GM10266 (cell line): ENCODE measurements at regions not wholly inside any gene's neighbourhood (a gene's known extent, or its start where the extent isn't known, plus 50 kb on each side); places are given as distances from the start of the nearest gene placed in this dataset.
A peak's percentile ranks its signal among the peaks of the same experiment; 100 is the strongest.

ENCODE experiments used
- DNase-seq: peaks from one replicate; pipeline ENCODE4 v3.0.0; 2012; ENCODE audit errors: extremely low spot score
- TF ChIP-seq, protein P1 (sequence below): IDR thresholded peaks from 2 replicates; pipeline ENCODE4 v1.5.1; 2012; ENCODE audit warnings: mild to moderate bottlenecking, low read depth; ENCODE audit not compliant: control insufficient read depth, insufficient read depth; ENCODE audit errors: missing control alignments

GRCh38 chr11:81515566-81515965 lies 1218.1 kb downstream of the FAM181B start:
- DNase-seq: no peak
- TF ChIP-seq, protein P1, sequence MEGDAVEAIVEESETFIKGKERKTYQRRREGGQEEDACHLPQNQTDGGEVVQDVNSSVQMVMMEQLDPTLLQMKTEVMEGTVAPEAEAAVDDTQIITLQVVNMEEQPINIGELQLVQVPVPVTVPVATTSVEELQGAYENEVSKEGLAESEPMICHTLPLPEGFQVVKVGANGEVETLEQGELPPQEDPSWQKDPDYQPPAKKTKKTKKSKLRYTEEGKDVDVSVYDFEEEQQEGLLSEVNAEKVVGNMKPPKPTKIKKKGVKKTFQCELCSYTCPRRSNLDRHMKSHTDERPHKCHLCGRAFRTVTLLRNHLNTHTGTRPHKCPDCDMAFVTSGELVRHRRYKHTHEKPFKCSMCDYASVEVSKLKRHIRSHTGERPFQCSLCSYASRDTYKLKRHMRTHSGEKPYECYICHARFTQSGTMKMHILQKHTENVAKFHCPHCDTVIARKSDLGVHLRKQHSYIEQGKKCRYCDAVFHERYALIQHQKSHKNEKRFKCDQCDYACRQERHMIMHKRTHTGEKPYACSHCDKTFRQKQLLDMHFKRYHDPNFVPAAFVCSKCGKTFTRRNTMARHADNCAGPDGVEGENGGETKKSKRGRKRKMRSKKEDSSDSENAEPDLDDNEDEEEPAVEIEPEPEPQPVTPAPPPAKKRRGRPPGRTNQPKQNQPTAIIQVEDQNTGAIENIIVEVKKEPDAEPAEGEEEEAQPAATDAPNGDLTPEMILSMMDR: no peak

GRCh38 chr11:81497202-81497804 lies 1236.4 kb downstream of the FAM181B start:
- DNase-seq: peak; percentile 35
- TF ChIP-seq, protein P1: peak; percentile 70

GRCh38 chr11:81496601-81497000 lies 1237.1 kb downstream of the FAM181B start:
- DNase-seq: no peak
- TF ChIP-seq, protein P1: no peak

- TF ChIP-seq, protein P1: no peak
- DNase-seq: no peak
Observed at GRCh38 chr11:81495699-81496292, 1237.9 kb downstream of the FAM181B start.

DNA sequence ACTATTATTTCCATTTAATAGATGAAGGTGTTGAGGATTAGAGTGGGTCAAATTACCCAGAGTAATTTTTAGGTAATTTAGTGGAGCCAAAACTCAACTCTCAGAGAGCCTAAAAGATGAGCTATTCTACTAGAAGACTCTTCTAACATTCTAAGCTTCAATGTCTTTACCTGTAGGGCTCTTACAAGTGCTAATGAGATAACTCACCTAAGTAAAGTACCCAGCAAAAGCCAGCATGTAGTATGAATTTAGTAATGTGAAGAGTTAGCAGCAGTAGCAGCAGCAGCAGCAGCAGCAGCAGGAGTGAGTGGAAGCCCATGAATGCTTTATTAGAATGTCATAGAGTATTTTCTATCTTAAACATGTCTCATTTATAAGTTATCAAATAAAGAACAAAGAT lies 1239.2 kb downstream of the FAM181B start:
- DNase-seq: no peak

GRCh38 chr11:81492923-81493445 lies 1240.7 kb downstream of the FAM181B start:
- TF ChIP-seq, protein P1: no peak
- DNase-seq: no peak

More for the DNA sequence above, 1239.2 kb downstream of the FAM181B start:
- TF ChIP-seq, protein P1: no peak

DNA sequence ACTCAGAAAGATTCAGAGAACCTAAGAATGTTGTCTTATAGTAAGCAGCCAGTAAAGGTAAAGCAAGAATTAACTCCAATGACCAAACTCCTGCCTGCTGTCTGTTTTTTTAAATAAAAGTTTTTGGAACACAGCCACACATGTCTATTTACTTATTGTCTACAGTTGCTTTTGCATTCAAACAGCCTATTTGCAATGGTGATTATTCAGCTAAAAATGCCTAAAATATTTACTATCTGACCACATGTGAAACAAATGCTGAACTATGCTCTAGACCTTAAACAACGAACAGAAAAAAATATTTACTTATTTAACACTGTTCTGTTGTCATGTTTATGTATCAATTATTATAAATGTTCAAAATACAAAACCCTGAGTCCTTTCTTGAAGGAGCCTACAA lies 1246.6 kb downstream of the FAM181B start:
- TF ChIP-seq, protein P1: no peak
- no peak for DNase-seq
